ENCODE measurements at regions not wholly inside any gene's neighbourhood (a gene's known extent, or its start where the extent isn't known, plus 50 kb on each side); places are given as distances from the start of the nearest gene placed in this dataset.
"Not testable (repeated sequence)": the region's sequence is repeated elsewhere in the genome, so short reads cannot be mapped to it uniquely, and the experiment has no call there.

DNA sequence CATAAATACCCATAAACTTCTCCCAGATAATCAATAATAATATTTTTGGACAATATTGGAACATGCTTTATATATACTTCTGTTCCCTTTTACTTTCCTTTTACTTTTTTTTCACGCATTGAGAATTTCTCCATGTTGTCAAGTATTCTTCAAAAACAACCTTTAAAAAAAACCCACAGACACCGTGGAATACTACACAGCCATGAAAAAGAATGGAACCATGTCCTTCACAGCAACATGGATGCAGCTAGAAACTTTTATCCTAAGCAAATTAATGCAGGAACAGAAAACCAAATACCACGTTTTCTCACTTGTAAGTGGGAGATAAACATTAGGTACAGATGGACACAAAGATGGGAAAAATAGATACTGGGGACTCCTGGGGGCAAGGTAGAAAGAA, 854.7 kb downstream of the TBC1D22A start:
- TF ChIP-seq, protein P1, sequence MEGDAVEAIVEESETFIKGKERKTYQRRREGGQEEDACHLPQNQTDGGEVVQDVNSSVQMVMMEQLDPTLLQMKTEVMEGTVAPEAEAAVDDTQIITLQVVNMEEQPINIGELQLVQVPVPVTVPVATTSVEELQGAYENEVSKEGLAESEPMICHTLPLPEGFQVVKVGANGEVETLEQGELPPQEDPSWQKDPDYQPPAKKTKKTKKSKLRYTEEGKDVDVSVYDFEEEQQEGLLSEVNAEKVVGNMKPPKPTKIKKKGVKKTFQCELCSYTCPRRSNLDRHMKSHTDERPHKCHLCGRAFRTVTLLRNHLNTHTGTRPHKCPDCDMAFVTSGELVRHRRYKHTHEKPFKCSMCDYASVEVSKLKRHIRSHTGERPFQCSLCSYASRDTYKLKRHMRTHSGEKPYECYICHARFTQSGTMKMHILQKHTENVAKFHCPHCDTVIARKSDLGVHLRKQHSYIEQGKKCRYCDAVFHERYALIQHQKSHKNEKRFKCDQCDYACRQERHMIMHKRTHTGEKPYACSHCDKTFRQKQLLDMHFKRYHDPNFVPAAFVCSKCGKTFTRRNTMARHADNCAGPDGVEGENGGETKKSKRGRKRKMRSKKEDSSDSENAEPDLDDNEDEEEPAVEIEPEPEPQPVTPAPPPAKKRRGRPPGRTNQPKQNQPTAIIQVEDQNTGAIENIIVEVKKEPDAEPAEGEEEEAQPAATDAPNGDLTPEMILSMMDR (IDR thresholded peaks at IDR 0.05), result no peak
- ATAC-seq, result no peak
- DNase-seq, result no peak
- H3K27ac ChIP-seq, result no peak overlapping the region
- H3K9me3 ChIP-seq, result no peaks in the 10 kb centered on the region
- H3K27me3 ChIP-seq (ENCODE audit: insufficient read depth in 3 of 3, low read length in 2 of 3), result peaks cover 0 to 2% (median 0%) of the 10 kb centered on the region in 3 donors
- WGBS, 3 donors, result 80 to 92% (median 89%) methylated on average over 3 of the region's 3 CpGs
- intact Hi-C loops (cut with DNase I), result no loop called here
- H3K4me1 ChIP-seq, result no peaks in the 10 kb centered on the region
- H3K4me3 ChIP-seq, result no peak overlapping the region
- H3K36me3 ChIP-seq (ENCODE audit: insufficient read depth in 1 of 2, low read depth in 1 of 2), result no peaks in the 10 kb centered on the region

DNA sequence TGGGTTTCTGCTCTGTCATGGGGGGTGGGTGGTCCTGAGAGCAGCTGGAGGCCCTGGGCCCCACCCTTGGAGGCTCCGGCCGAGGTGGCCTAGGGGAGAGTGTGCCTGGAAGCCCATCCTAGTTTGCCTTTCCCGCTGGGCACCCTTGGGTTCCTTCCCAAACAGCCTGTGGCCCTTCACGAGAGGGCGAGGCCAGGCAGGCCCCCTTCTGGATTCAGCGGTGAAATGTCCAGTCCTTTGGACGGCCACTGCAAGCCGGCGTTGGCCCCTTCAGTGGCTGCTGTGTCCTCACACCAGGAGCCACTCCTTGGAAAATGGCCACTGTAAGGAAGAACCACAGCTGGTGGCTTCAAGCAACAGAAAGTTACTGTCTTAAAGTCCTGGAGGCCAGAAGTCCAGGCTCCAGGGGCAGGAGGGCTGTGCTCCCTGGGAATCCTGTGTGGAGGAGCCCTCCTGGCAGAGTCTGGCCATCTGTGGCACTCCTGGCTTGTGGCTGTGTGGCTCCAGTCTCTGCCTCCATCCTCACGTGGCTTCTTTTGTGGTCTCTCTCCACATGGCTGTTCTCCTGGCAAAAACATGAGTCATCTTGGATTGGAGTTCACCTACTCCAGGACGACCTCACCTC, 854.1 kb downstream of the TBC1D22A start:
- no peak for ATAC-seq
- WGBS, 3 donors, result 83 to 93% (median 86%) methylated on average over 9 to 11 of the region's 11 CpGs
- DNase-seq, result no peak

DNA sequence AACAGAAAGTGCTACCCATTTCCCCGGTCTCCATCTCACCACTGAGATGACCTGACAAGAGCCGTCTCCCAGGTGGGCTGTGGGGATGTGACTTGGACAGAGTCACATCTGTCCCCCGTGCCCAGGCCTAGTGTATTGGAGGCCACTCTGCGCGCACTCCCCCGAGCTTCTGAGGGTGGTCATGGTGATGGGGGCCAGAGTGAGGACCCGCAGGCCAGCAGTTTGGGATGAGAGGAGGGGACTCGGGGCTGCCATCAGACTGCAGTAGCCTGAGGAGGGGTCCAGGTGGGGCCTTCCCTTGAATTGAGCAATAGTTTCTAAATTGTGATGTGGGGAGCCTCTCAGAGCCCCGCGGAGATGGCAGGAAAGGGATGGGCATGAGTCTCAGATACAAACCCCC, 852.6 kb downstream of the TBC1D22A start:
- intact Hi-C loops (cut with DNase I), result no loop called here
- no peak for ATAC-seq
- no peak overlapping the region for H3K4me3 ChIP-seq
- H3K27me3 ChIP-seq (ENCODE audit: insufficient read depth in 3 of 3, low read length in 2 of 3), result no peaks in the 10 kb centered on the region
- WGBS, 3 donors, result 79 to 88% (median 85%) methylated on average over 10 of the region's 10 CpGs
- DNase-seq, result no peak
- no peaks in the 10 kb centered on the region for H3K4me1 ChIP-seq
- H3K27ac ChIP-seq, result no peak overlapping the region
- TF ChIP-seq, protein P1 (IDR thresholded peaks at IDR 0.05), result no peak
- no peaks in the 10 kb centered on the region for H3K36me3 ChIP-seq (ENCODE audit: insufficient read depth in 1 of 2, low read depth in 1 of 2)
- no peaks in the 10 kb centered on the region for H3K9me3 ChIP-seq

More for the DNA sequence above, 854.1 kb downstream of the TBC1D22A start:
- H3K27me3 ChIP-seq (ENCODE audit: insufficient read depth in 3 of 3, low read length in 2 of 3), result no peaks in the 10 kb centered on the region
- H3K4me1 ChIP-seq, result no peaks in the 10 kb centered on the region
- intact Hi-C loops (cut with DNase I), result no loop called here
- no peaks in the 10 kb centered on the region for H3K9me3 ChIP-seq
- no peaks in the 10 kb centered on the region for H3K36me3 ChIP-seq (ENCODE audit: insufficient read depth in 1 of 2, low read depth in 1 of 2)
- TF ChIP-seq, protein P1 (IDR thresholded peaks at IDR 0.05), result no peak
- no peak overlapping the region for H3K4me3 ChIP-seq
- no peak overlapping the region for H3K27ac ChIP-seq

DNA sequence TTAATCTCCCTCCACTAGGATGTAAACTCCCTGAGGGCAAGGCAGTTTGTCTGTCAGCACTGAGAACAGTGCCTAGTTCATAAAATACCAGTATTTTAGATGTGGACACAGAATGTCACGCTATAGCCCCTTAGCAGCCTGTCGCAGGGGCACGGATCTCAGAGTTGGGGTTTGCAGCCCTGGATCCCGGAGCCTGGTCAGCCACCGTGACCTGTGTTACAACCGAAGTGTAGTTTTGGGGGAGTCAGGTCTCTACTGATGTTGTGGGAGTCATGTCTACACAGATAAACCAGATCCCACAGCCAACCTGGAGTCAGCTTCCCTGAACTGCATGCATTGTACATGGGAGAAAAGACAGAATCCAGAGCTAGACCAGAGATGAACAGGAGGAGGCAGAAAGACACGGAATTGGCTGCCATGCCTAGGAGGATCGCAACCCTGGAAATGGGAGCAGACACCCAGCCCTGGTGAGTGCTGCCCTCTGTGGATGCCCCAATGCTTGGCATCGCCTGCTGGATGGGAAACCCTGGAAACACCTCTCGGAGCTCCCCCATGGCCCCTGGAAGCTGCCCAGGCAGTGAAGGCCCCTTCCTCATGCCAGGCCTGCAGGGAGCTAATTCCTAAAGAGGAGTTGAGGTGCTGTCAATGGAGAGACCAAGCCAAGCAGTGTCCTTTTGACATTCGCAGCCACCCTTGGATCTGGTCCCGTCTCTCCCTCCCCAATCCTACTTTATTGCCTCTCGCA, 851.3 kb downstream of the TBC1D22A start:
- H3K27me3 ChIP-seq (ENCODE audit: insufficient read depth in 3 of 3, low read length in 2 of 3), result no peaks in the 10 kb centered on the region
- H3K9me3 ChIP-seq, result no peaks in the 10 kb centered on the region
- DNase-seq, result peak in 1 of 2 donors; percentile 1

DNA sequence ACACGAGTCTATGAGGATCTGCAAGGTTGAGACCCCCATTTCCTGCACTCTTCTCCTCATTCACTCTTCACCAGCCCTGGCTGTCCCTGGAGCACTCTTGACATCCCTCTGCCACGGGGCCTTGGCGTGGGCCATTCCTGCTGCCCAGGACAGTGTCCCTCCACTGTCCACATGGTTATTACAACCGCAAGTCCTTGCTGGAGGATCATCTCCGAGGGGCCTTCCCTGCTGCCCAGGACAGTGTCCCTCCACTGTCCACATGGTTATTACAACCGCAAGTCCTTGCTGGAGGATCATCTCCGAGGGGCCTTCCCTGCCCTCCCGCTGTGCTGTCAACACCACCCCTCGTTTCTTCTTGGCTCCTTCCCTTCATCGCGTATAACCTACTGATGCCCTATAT, 850.7 kb downstream of the TBC1D22A start:
- H3K4me1 ChIP-seq; ATAC-seq; H3K9me3 ChIP-seq; H3K27me3 ChIP-seq (ENCODE audit: insufficient read depth in 3 of 3, low read length in 2 of 3); H3K36me3 ChIP-seq (ENCODE audit: insufficient read depth in 1 of 2, low read depth in 1 of 2); intact Hi-C loops (cut with DNase I); H3K4me3 ChIP-seq; H3K27ac ChIP-seq: not testable (repeated sequence)
- peak in 1 of 2 donors; percentile 30 for DNase-seq
- WGBS, 3 donors, result 73 to 76% (median 74%) methylated on average over 11 of the region's 11 CpGs

More for the DNA sequence above, 851.3 kb downstream of the TBC1D22A start:
- Histone ChIP-seq H3K27ac (no peak overlapping the region), H3K4me1 (no peaks in the 10 kb centered on the region), H3K36me3 (ENCODE audit: insufficient read depth in 1 of 2, low read depth in 1 of 2) (no peaks in the 10 kb centered on the region), H3K4me3 (no peak overlapping the region)
- 78 to 86% (median 81%) methylated on average over 13 of the region's 13 CpGs for WGBS, 3 donors
- ATAC-seq, result no peak
- TF ChIP-seq, protein P1 (IDR thresholded peaks at IDR 0.05), result no peak
- intact Hi-C loops (cut with DNase I), result no loop called here

Measured in psoas muscle (tissue), 7 donors.